ENCODE measurements at regions not wholly inside any gene's neighbourhood (a gene's known extent, or its start where the extent isn't known, plus 50 kb on each side); places are given as distances from the start of the nearest gene placed in this dataset.
A peak's percentile ranks its signal among the peaks of the same experiment; 100 is the strongest.
"Not testable (repeated sequence)": the region's sequence is repeated elsewhere in the genome, so short reads cannot be mapped to it uniquely, and the experiment has no call there.

- H3K9me3 ChIP-seq (replicated peaks); H3K4me1 ChIP-seq (replicated peaks); H3K27me3 ChIP-seq (replicated peaks); H3K36me3 ChIP-seq; H3K27ac ChIP-seq; DNase-seq (ENCODE audit: low read depth in 1 of 2, low spot score in 2 of 2); H3K4me3 ChIP-seq: not testable (repeated sequence)
Observed at GRCh38 chr5:38134294-38134693, 124.1 kb upstream of the EGFLAM start.

- Histone ChIP-seq H3K27ac (no peak overlapping the region), H3K4me3 (no peak overlapping the region), H3K4me1 (replicated peaks) (no peaks in the 10 kb centered on the region), H3K27me3 (replicated peaks) (no peaks in the 10 kb centered on the region), H3K9me3 (replicated peaks) (no peaks in the 10 kb centered on the region), H3K36me3 (no peaks in the 10 kb centered on the region)
- no peak for DNase-seq (ENCODE audit: low read depth in 1 of 2, low spot score in 2 of 2)
Observed at GRCh38 chr5:38131686-38132085, 126.7 kb upstream of the EGFLAM start.

- no peak for DNase-seq (ENCODE audit: low read depth in 1 of 2, low spot score in 2 of 2)
- Histone ChIP-seq H3K4me3 (no peak overlapping the region), H3K4me1 (replicated peaks) (no peaks in the 10 kb centered on the region)
Observed at GRCh38 chr5:38124321-38124720, 134.0 kb upstream of the EGFLAM start.

GRCh38 chr5:38121420-38121819, 136.9 kb upstream of the EGFLAM start:
- H3K4me1 ChIP-seq (replicated peaks): no peaks in the 10 kb centered on the region
- no peaks in the 10 kb centered on the region for H3K9me3 ChIP-seq (replicated peaks)
- H3K27ac ChIP-seq: no peak overlapping the region
- H3K36me3 ChIP-seq: no peaks in the 10 kb centered on the region
- H3K27me3 ChIP-seq (replicated peaks): no peaks in the 10 kb centered on the region
- no peak overlapping the region for H3K4me3 ChIP-seq
- no peak for DNase-seq (ENCODE audit: low read depth in 1 of 2, low spot score in 2 of 2)

More at GRCh38 chr5:38124321-38124720, 134.0 kb upstream of the EGFLAM start:
- Histone ChIP-seq H3K9me3 (replicated peaks) (no peaks in the 10 kb centered on the region), H3K27me3 (replicated peaks) (no peaks in the 10 kb centered on the region), H3K36me3 (no peaks in the 10 kb centered on the region), H3K27ac (no peak overlapping the region)

- no peak overlapping the region for H3K4me3 ChIP-seq
- no peaks in the 10 kb centered on the region for H3K27me3 ChIP-seq (replicated peaks)
- no peak for DNase-seq (ENCODE audit: low read depth in 1 of 2, low spot score in 2 of 2)
- no peaks in the 10 kb centered on the region for H3K9me3 ChIP-seq (replicated peaks)
- no peaks in the 10 kb centered on the region for H3K36me3 ChIP-seq
- H3K4me1 ChIP-seq (replicated peaks): no peaks in the 10 kb centered on the region
- H3K27ac ChIP-seq: no peak overlapping the region
Observed at GRCh38 chr5:38119836-38120235, 138.5 kb upstream of the EGFLAM start.

GRCh38 chr5:38117784-38118479, 140.4 kb upstream of the EGFLAM start:
- no peak overlapping the region for H3K27ac ChIP-seq
- no peak for DNase-seq (ENCODE audit: low read depth in 1 of 2, low spot score in 2 of 2)
- no peaks in the 10 kb centered on the region for H3K27me3 ChIP-seq (replicated peaks)
- H3K4me3 ChIP-seq: no peak overlapping the region
- H3K9me3 ChIP-seq (replicated peaks): no peaks in the 10 kb centered on the region
- no peaks in the 10 kb centered on the region for H3K4me1 ChIP-seq (replicated peaks)
- H3K36me3 ChIP-seq: no peaks in the 10 kb centered on the region

- DNase-seq (ENCODE audit: low read depth in 1 of 2, low spot score in 2 of 2): no peak
- Histone ChIP-seq H3K36me3 (no peaks in the 10 kb centered on the region), H3K4me3 (no peak overlapping the region)
Observed at GRCh38 chr5:38115318-38115827, 143.0 kb upstream of the EGFLAM start.

GRCh38 chr5:38113880-38114279, 144.5 kb upstream of the EGFLAM start:
- no peak for DNase-seq (ENCODE audit: low read depth in 1 of 2, low spot score in 2 of 2)
- Histone ChIP-seq H3K27me3 (replicated peaks) (no peaks in the 10 kb centered on the region), H3K36me3 (no peaks in the 10 kb centered on the region), H3K4me3 (no peak overlapping the region), H3K9me3 (replicated peaks) (no peaks in the 10 kb centered on the region), H3K4me1 (replicated peaks) (no peaks in the 10 kb centered on the region), H3K27ac (no peak overlapping the region)

More at GRCh38 chr5:38115318-38115827, 143.0 kb upstream of the EGFLAM start:
- no peak overlapping the region for H3K27ac ChIP-seq
- no peaks in the 10 kb centered on the region for H3K27me3 ChIP-seq (replicated peaks)
- no peaks in the 10 kb centered on the region for H3K4me1 ChIP-seq (replicated peaks)
- no peaks in the 10 kb centered on the region for H3K9me3 ChIP-seq (replicated peaks)

GRCh38 chr5:38113456-38113855, 144.9 kb upstream of the EGFLAM start:
- DNase-seq (ENCODE audit: low read depth in 1 of 2, low spot score in 2 of 2): no peak
- no peak overlapping the region for H3K27ac ChIP-seq
- no peaks in the 10 kb centered on the region for H3K4me1 ChIP-seq (replicated peaks)
- no peaks in the 10 kb centered on the region for H3K36me3 ChIP-seq
- no peaks in the 10 kb centered on the region for H3K27me3 ChIP-seq (replicated peaks)
- H3K9me3 ChIP-seq (replicated peaks): no peaks in the 10 kb centered on the region
- H3K4me3 ChIP-seq: no peak overlapping the region

- Histone ChIP-seq H3K27me3 (replicated peaks) (no peaks in the 10 kb centered on the region), H3K36me3 (no peaks in the 10 kb centered on the region), H3K9me3 (replicated peaks) (no peaks in the 10 kb centered on the region), H3K4me1 (replicated peaks) (no peaks in the 10 kb centered on the region), H3K27ac (no peak overlapping the region), H3K4me3 (no peak overlapping the region)
- no peak for DNase-seq (ENCODE audit: low read depth in 1 of 2, low spot score in 2 of 2)
Observed at GRCh38 chr5:38112938-38113337, 145.4 kb upstream of the EGFLAM start.

GRCh38 chr5:38110130-38110529, 148.2 kb upstream of the EGFLAM start:
- no peaks in the 10 kb centered on the region for H3K27me3 ChIP-seq (replicated peaks)
- no peak overlapping the region for H3K27ac ChIP-seq
- peaks cover 10% of the 10 kb centered on the region for H3K4me1 ChIP-seq (replicated peaks)
- H3K4me3 ChIP-seq: no peak overlapping the region
- H3K9me3 ChIP-seq (replicated peaks): no peaks in the 10 kb centered on the region
- no peaks in the 10 kb centered on the region for H3K36me3 ChIP-seq
- DNase-seq (ENCODE audit: low read depth in 1 of 2, low spot score in 2 of 2): no peak

GRCh38 chr5:38107096-38107495, 151.3 kb upstream of the EGFLAM start:
- Histone ChIP-seq H3K4me1 (replicated peaks) (peaks cover 27% of the 10 kb centered on the region), H3K36me3 (no peaks in the 10 kb centered on the region), H3K27ac (no peak overlapping the region), H3K9me3 (replicated peaks) (no peaks in the 10 kb centered on the region), H3K27me3 (replicated peaks) (no peaks in the 10 kb centered on the region), H3K4me3 (no peak overlapping the region)
- DNase-seq (ENCODE audit: low read depth in 1 of 2, low spot score in 2 of 2): no peak

- Histone ChIP-seq H3K27me3 (replicated peaks) (no peaks in the 10 kb centered on the region), H3K4me1 (replicated peaks) (peaks cover 27% of the 10 kb centered on the region), H3K4me3 (no peak overlapping the region), H3K9me3 (replicated peaks) (no peaks in the 10 kb centered on the region), H3K27ac (peak overlapping the region; percentile 87; the same call in 1 of the 2 replicates), H3K36me3 (no peaks in the 10 kb centered on the region)
- DNase-seq (ENCODE audit: low read depth in 1 of 2, low spot score in 2 of 2): no peak
Observed at GRCh38 chr5:38105801-38106200, 152.6 kb upstream of the EGFLAM start.

GRCh38 chr5:38105231-38105570, 153.2 kb upstream of the EGFLAM start:
- no peak for DNase-seq (ENCODE audit: low read depth in 1 of 2, low spot score in 2 of 2)
- no peaks in the 10 kb centered on the region for H3K36me3 ChIP-seq

More at GRCh38 chr5:38105231-38105570, 153.2 kb upstream of the EGFLAM start:
- H3K4me3 ChIP-seq: no peak overlapping the region
- H3K27me3 ChIP-seq (replicated peaks): no peaks in the 10 kb centered on the region
- no peaks in the 10 kb centered on the region for H3K9me3 ChIP-seq (replicated peaks)
- peaks cover 33% of the 10 kb centered on the region for H3K4me1 ChIP-seq (replicated peaks)
- peak overlapping the region; percentile 87 for H3K27ac ChIP-seq
